ENCODE measurements at regions not wholly inside any gene's neighbourhood (a gene's known extent, or its start where the extent isn't known, plus 50 kb on each side); places are given as distances from the start of the nearest gene placed in this dataset.
"Not testable (repeated sequence)": the region's sequence is repeated elsewhere in the genome, so short reads cannot be mapped to it uniquely, and the experiment has no call there.

GRCh38 chr6:141969201-141969600 is 163.5 kb upstream of the GJE1 start:
- no peak for DNase-seq

GRCh38 chr6:141968632-141969031 is 164.1 kb upstream of the GJE1 start:
- DNase-seq, result no peak

GRCh38 chr6:141965016-141965545 is 167.6 kb upstream of the GJE1 start:
- no peak for DNase-seq

GRCh38 chr6:141963543-141964295 is 169.0 kb upstream of the GJE1 start:
- DNase-seq, result no peak

- DNase-seq, result no peak
These were observed 175.5 kb upstream of the GJE1 start for GRCh38 chr6:141957271-141957670.

GRCh38 chr6:141956868-141957267 is 175.9 kb upstream of the GJE1 start:
- DNase-seq, result no peak

GRCh38 chr6:141956046-141956761 is 176.5 kb upstream of the GJE1 start:
- DNase-seq, result no peak

GRCh38 chr6:141953072-141953471 is 179.7 kb upstream of the GJE1 start:
- no peak for DNase-seq

- DNase-seq, result no peak
These were observed 186.2 kb upstream of the GJE1 start for GRCh38 chr6:141946502-141946901.

- no peak for DNase-seq
These were observed 194.1 kb upstream of the GJE1 start for GRCh38 chr6:141938664-141939063.

GRCh38 chr6:141932685-141933084 is 200.0 kb upstream of the GJE1 start:
- no peak for DNase-seq

GRCh38 chr6:141926200-141926900 is 206.4 kb upstream of the GJE1 start:
- DNase-seq, result not testable (repeated sequence)

GRCh38 chr6:141925001-141925400 is 207.7 kb upstream of the GJE1 start:
- DNase-seq, result no peak

GRCh38 chr6:141922898-141923297 is 209.8 kb upstream of the GJE1 start:
- DNase-seq, result no peak

GRCh38 chr6:141916682-141917505 is 215.8 kb upstream of the GJE1 start:
- DNase-seq, result not testable (repeated sequence)

GRCh38 chr6:141914646-141915045 is 218.1 kb upstream of the GJE1 start:
- DNase-seq, result no peak

- no peak for DNase-seq
These were observed 226.1 kb upstream of the GJE1 start for GRCh38 chr6:141906569-141907080.

GRCh38 chr6:141890661-141891060 is 242.1 kb upstream of the GJE1 start:
- DNase-seq, result no peak

GRCh38 chr6:141884850-141885249 is 247.9 kb upstream of the GJE1 start:
- no peak for DNase-seq

GRCh38 chr6:141878686-141879085 is 254.0 kb upstream of the GJE1 start:
- DNase-seq, result no peak

- no peak for DNase-seq
These were observed 255.3 kb upstream of the GJE1 start for GRCh38 chr6:141877275-141877983.
